PFSK-1 (cell line): ENCODE measurements at regions not wholly inside any gene's neighbourhood (a gene's known extent, or its start where the extent isn't known, plus 50 kb on each side); places are given as distances from the start of the nearest gene placed in this dataset.

Experiments
- FOXP2 ChIP-seq: optimal IDR thresholded peaks from 2 replicates; pipeline ENCODE3; 2011; ENCODE audit warnings: borderline replicate concordance, control low read depth, inconsistent platforms; ENCODE audit not compliant: insufficient read depth; ENCODE audit errors: extremely low read length, extremely low read depth
- POLR2AphosphoS5 ChIP-seq: IDR thresholded peaks from 2 replicates; pipeline ENCODE4 v1.6.1; 2012; ENCODE audit warnings: low read depth, mild to moderate bottlenecking, control low read depth, low read length, moderate library complexity
- REST ChIP-seq, 2 experiments: IDR thresholded peaks; 2 replicates each; pipeline versions ENCODE4 v1.6.1 to v1.8.0; 2011 to 2012; ENCODE audit warnings: low read depth in 2 of 2, low read length in 2 of 2, control low read depth in 1 of 2, inconsistent platforms in 1 of 2, mild to moderate bottlenecking in 1 of 2, moderate library complexity in 1 of 2; ENCODE audit not compliant: insufficient read depth in 1 of 2
- SIN3A ChIP-seq: IDR thresholded peaks from 2 replicates; pipeline ENCODE4 v1.6.1; 2012; ENCODE audit warnings: mild to moderate bottlenecking, low read length, moderate library complexity, borderline replicate concordance; ENCODE audit not compliant: insufficient read depth
- TAF1 ChIP-seq: IDR thresholded peaks from 2 replicates; pipeline ENCODE4 v1.6.1; 2012; ENCODE audit warnings: low read length, control low read depth, borderline replicate concordance; ENCODE audit not compliant: insufficient read depth

- TF ChIP-seq POLR2AphosphoS5, result no peak
- TF ChIP-seq FOXP2, result no peak
- no peak for TF ChIP-seq SIN3A
- TF ChIP-seq TAF1, result no peak
- TF ChIP-seq REST (IDR thresholded peaks at IDR 0.05; ENCODE audit: insufficient read depth in 1 of 2, low read depth in 2 of 2, low read length in 2 of 2), result no peak
Observed at GRCh38 chr22:48972979-48973693, 854.5 kb downstream of the BRD1 start.

- no peak for TF ChIP-seq SIN3A
- TF ChIP-seq POLR2AphosphoS5, result no peak
- TF ChIP-seq TAF1, result no peak
- no peak for TF ChIP-seq REST (IDR thresholded peaks at IDR 0.05; ENCODE audit: insufficient read depth in 1 of 2, low read depth in 2 of 2, low read length in 2 of 2)
- TF ChIP-seq FOXP2, result no peak
Observed at GRCh38 chr22:48968201-48968959, 859.3 kb downstream of the BRD1 start.

GRCh38 chr22:48963405-48963804 is 864.3 kb downstream of the BRD1 start:
- TF ChIP-seq TAF1 (no peak), POLR2AphosphoS5 (no peak), FOXP2 (no peak), REST (IDR thresholded peaks at IDR 0.05; ENCODE audit: insufficient read depth in 1 of 2, low read depth in 2 of 2, low read length in 2 of 2) (no peak), SIN3A (no peak)

GRCh38 chr22:48961705-48962104 is 866.0 kb downstream of the BRD1 start:
- no peak for TF ChIP-seq FOXP2
- TF ChIP-seq TAF1, result no peak
- TF ChIP-seq SIN3A, result no peak
- no peak for TF ChIP-seq POLR2AphosphoS5
- no peak for TF ChIP-seq REST (IDR thresholded peaks at IDR 0.05; ENCODE audit: insufficient read depth in 1 of 2, low read depth in 2 of 2, low read length in 2 of 2)
